ENCODE measurements at regions not wholly inside any gene's neighbourhood (a gene's known extent, or its start where the extent isn't known, plus 50 kb on each side); places are given as distances from the start of the nearest gene placed in this dataset.

GRCh38 chr16:22668318-22668717 lies 145.6 kb upstream of the HS3ST2 start:
- Mint-ChIP-seq H3K9me3 (no peaks in the 10 kb centered on the region), H3K36me3 (ENCODE audit: insufficient read depth) (no peaks in the 10 kb centered on the region), H3K27ac (no peak overlapping the region), H3K4me1 (ENCODE audit: low read depth in 2 of 2) (no peaks in the 10 kb centered on the region), H3K4me3 (no peak overlapping the region), H3K27me3 (no peaks in the 10 kb centered on the region)
- ATAC-seq (replicated peaks) (no peak), DNase-seq (no peak)

- no peak for DNase-seq
- Mint-ChIP-seq H3K9me3 (no peaks in the 10 kb centered on the region), H3K27ac (no peak overlapping the region), H3K4me1 (ENCODE audit: low read depth in 2 of 2) (no peaks in the 10 kb centered on the region), H3K36me3 (ENCODE audit: insufficient read depth) (no peaks in the 10 kb centered on the region), H3K27me3 (no peaks in the 10 kb centered on the region), H3K4me3 (no peak overlapping the region)
- ATAC-seq (replicated peaks): no peak
These were observed 143.9 kb upstream of the HS3ST2 start for GRCh38 chr16:22670044-22670536.

GRCh38 chr16:22670551-22671041 lies 143.4 kb upstream of the HS3ST2 start:
- no peak for ATAC-seq (replicated peaks)
- Mint-ChIP-seq H3K4me3 (no peak overlapping the region), H3K27ac (no peak overlapping the region), H3K36me3 (ENCODE audit: insufficient read depth) (no peaks in the 10 kb centered on the region), H3K9me3 (no peaks in the 10 kb centered on the region), H3K27me3 (no peaks in the 10 kb centered on the region), H3K4me1 (ENCODE audit: low read depth in 2 of 2) (no peaks in the 10 kb centered on the region)
- no peak for DNase-seq

- H3K4me3 Mint-ChIP-seq: no peak overlapping the region
- no peaks in the 10 kb centered on the region for H3K9me3 Mint-ChIP-seq
- no peak overlapping the region for H3K27ac Mint-ChIP-seq
- H3K36me3 Mint-ChIP-seq (ENCODE audit: insufficient read depth): no peaks in the 10 kb centered on the region
- H3K4me1 Mint-ChIP-seq (ENCODE audit: low read depth in 2 of 2): no peaks in the 10 kb centered on the region
- DNase-seq (no peak), ATAC-seq (replicated peaks) (no peak)
- H3K27me3 Mint-ChIP-seq: no peaks in the 10 kb centered on the region
These were observed 142.5 kb upstream of the HS3ST2 start for GRCh38 chr16:22671301-22672076.

- no peaks in the 10 kb centered on the region for H3K36me3 Mint-ChIP-seq (ENCODE audit: insufficient read depth)
- no peaks in the 10 kb centered on the region for H3K9me3 Mint-ChIP-seq
- no peaks in the 10 kb centered on the region for H3K4me1 Mint-ChIP-seq (ENCODE audit: low read depth in 2 of 2)
- no peak overlapping the region for H3K27ac Mint-ChIP-seq
- DNase-seq (no peak), ATAC-seq (replicated peaks) (no peak)
- no peaks in the 10 kb centered on the region for H3K27me3 Mint-ChIP-seq
- no peak overlapping the region for H3K4me3 Mint-ChIP-seq
These were observed 141.1 kb upstream of the HS3ST2 start for GRCh38 chr16:22672830-22673210.

- no peaks in the 10 kb centered on the region for H3K4me1 Mint-ChIP-seq (ENCODE audit: low read depth in 2 of 2)
- no peaks in the 10 kb centered on the region for H3K36me3 Mint-ChIP-seq (ENCODE audit: insufficient read depth)
- ATAC-seq (replicated peaks) (no peak), DNase-seq (no peak)
- H3K9me3 Mint-ChIP-seq: no peaks in the 10 kb centered on the region
- no peaks in the 10 kb centered on the region for H3K27me3 Mint-ChIP-seq
- no peak overlapping the region for H3K27ac Mint-ChIP-seq
- no peak overlapping the region for H3K4me3 Mint-ChIP-seq
These were observed 140.5 kb upstream of the HS3ST2 start for GRCh38 chr16:22673421-22673831.

- Mint-ChIP-seq H3K4me1 (ENCODE audit: low read depth in 2 of 2) (no peaks in the 10 kb centered on the region), H3K27me3 (no peaks in the 10 kb centered on the region), H3K27ac (no peak overlapping the region), H3K4me3 (no peak overlapping the region), H3K36me3 (ENCODE audit: insufficient read depth) (no peaks in the 10 kb centered on the region), H3K9me3 (no peaks in the 10 kb centered on the region)
- ATAC-seq (replicated peaks): no peak
- DNase-seq: no peak
These were observed 139.2 kb upstream of the HS3ST2 start for GRCh38 chr16:22674832-22675191.

- no peaks in the 10 kb centered on the region for H3K4me1 Mint-ChIP-seq (ENCODE audit: low read depth in 2 of 2)
These were observed 138.0 kb upstream of the HS3ST2 start for GRCh38 chr16:22675745-22676540.

GRCh38 chr16:22677024-22677830 lies 136.7 kb upstream of the HS3ST2 start:
- no peaks in the 10 kb centered on the region for H3K4me1 Mint-ChIP-seq (ENCODE audit: low read depth in 2 of 2)
- DNase-seq: no peak
- no peak for ATAC-seq (replicated peaks)

More at GRCh38 chr16:22675745-22676540, 138.0 kb upstream of the HS3ST2 start:
- no peak for ATAC-seq (replicated peaks)
- H3K27me3 Mint-ChIP-seq: no peaks in the 10 kb centered on the region
- DNase-seq: no peak
- H3K36me3 Mint-ChIP-seq (ENCODE audit: insufficient read depth): no peaks in the 10 kb centered on the region
- no peak overlapping the region for H3K27ac Mint-ChIP-seq
- no peaks in the 10 kb centered on the region for H3K9me3 Mint-ChIP-seq
- H3K4me3 Mint-ChIP-seq: no peak overlapping the region

GRCh38 chr16:22678311-22678710 lies 135.7 kb upstream of the HS3ST2 start:
- H3K4me1 Mint-ChIP-seq (ENCODE audit: low read depth in 2 of 2): no peaks in the 10 kb centered on the region
- H3K27me3 Mint-ChIP-seq: peaks cover 0 to 8% of the 10 kb centered on the region in 2 donors
- no peaks in the 10 kb centered on the region for H3K9me3 Mint-ChIP-seq
- H3K4me3 Mint-ChIP-seq: no peak overlapping the region
- H3K27ac Mint-ChIP-seq: no peak overlapping the region
- DNase-seq: no peak
- no peaks in the 10 kb centered on the region for H3K36me3 Mint-ChIP-seq (ENCODE audit: insufficient read depth)
- ATAC-seq (replicated peaks): no peak

More at GRCh38 chr16:22677024-22677830, 136.7 kb upstream of the HS3ST2 start:
- Mint-ChIP-seq H3K9me3 (no peaks in the 10 kb centered on the region), H3K27me3 (peaks cover 0 to 8% of the 10 kb centered on the region in 2 donors), H3K27ac (no peak overlapping the region), H3K36me3 (ENCODE audit: insufficient read depth) (no peaks in the 10 kb centered on the region), H3K4me3 (no peak overlapping the region)

GRCh38 chr16:22681554-22682291 lies 132.2 kb upstream of the HS3ST2 start:
- no peak overlapping the region for H3K27ac Mint-ChIP-seq
- H3K4me3 Mint-ChIP-seq: no peak overlapping the region
- ATAC-seq (replicated peaks) (no peak), DNase-seq (no peak)
- H3K4me1 Mint-ChIP-seq (ENCODE audit: low read depth in 2 of 2): peaks cover 6% of the 10 kb centered on the region in 2 donors
- H3K9me3 Mint-ChIP-seq: no peaks in the 10 kb centered on the region
- peaks cover 12 to 13% of the 10 kb centered on the region in 2 donors for H3K27me3 Mint-ChIP-seq
- no peaks in the 10 kb centered on the region for H3K36me3 Mint-ChIP-seq (ENCODE audit: insufficient read depth)

- no peak for ATAC-seq (replicated peaks)
- H3K36me3 Mint-ChIP-seq (ENCODE audit: insufficient read depth): no peaks in the 10 kb centered on the region
- peaks cover 12 to 13% of the 10 kb centered on the region in 2 donors for H3K27me3 Mint-ChIP-seq
- no peak overlapping the region for H3K4me3 Mint-ChIP-seq
- no peaks in the 10 kb centered on the region for H3K9me3 Mint-ChIP-seq
- H3K4me1 Mint-ChIP-seq (ENCODE audit: low read depth in 2 of 2): peaks cover 6% of the 10 kb centered on the region in 2 donors
- H3K27ac Mint-ChIP-seq: no peak overlapping the region
- no peak for DNase-seq
These were observed 130.7 kb upstream of the HS3ST2 start for GRCh38 chr16:22683258-22683657.

All from effector memory CD8-positive, alpha-beta T cell (primary cell).